Pancreas (tissue), 10 donors: ENCODE measurements at regions not wholly inside any gene's neighbourhood (a gene's known extent, or its start where the extent isn't known, plus 50 kb on each side); places are given as distances from the start of the nearest gene placed in this dataset.

Experiments
- ATAC-seq, 4 donors: fragments of 200-7000 bp; cut with Tn5 transposase; one replicate each; pipeline versions ENCODE4 v1.8.0 to v1.9.1; 2020; ENCODE audit warnings: mild to moderate bottlenecking in 4 of 4, moderate library complexity in 4 of 4
- DNase-seq, 6 donors: peaks; one replicate each; pipeline ENCODE4 v3.0.0-alpha.2; 2020
- FAIRE-seq: peaks from 2 replicates; lab custom pipeline; 2012; peaks lifted over from hg19 to GRCh38; lab: Jason Lieb, UNC
- H3K27ac ChIP-seq, 4 donors: fragments of 200-600 bp; sonication (generic); 1 replicate in 3 of 4; 2 replicates in 1 of 4; pipeline versions ENCODE4 v1.5.0 to v1.8.0; 2020
- H3K27me3 ChIP-seq, 4 donors: fragments of 200-600 bp; one replicate each; pipeline ENCODE4 v1.8.0; 2021
- H3K36me3 ChIP-seq, 3 donors: fragments of 200-600 bp; sonication (generic) in 1 of 3; one replicate each; pipeline versions ENCODE4 v1.5.0 to v1.8.0; 2020 to 2021
- H3K4me1 ChIP-seq, 3 donors: fragments of 200-600 bp; one replicate each; pipeline ENCODE4 v1.8.0; 2021
- H3K4me3 ChIP-seq, 4 donors: fragments of 200-600 bp; sonication (generic) in 2 of 4; one replicate each; pipeline versions ENCODE4 v1.5.0 to v1.8.0; 2020 to 2021
- H3K9me3 ChIP-seq, 4 donors: fragments of 200-600 bp; one replicate each; pipeline ENCODE4 v1.8.0; 2021
- CTCF ChIP-seq, 4 donors: fragments of 200-600 bp; sonication (generic) in 3 of 4; IDR thresholded peaks; one replicate each; pipeline versions ENCODE4 v1.5.0 to v1.8.0; 2021; ENCODE audit warnings: antibody characterized with exemption in 4 of 4
- WGBS, 2 donors: extraction: QIAGEN DNeasy Blood & Tissue Kit; methylation state at CpG; one replicate each; pipeline ENCODE4 v1.1.7; 2013; 5-methylcytosine and 5-hydroxymethylcytosine counted together
- intact Hi-C, 3 donors: fragments of 100-400 bp; cut with DNase I; formaldehyde crosslinking; loops; one replicate each; pipeline versions ENCODE4 v1.11.1 to v1.14.2; 2022
- donor health status: healthy with polysubstance abuse.
- donor health status: DM: no; HTN: no; CAD: no; lungs with moderate emphysema.
- donor health status: DM: no; HTN: no; CAD: no.
- donor health status: control.
- donor health status: control.
- donor health status: Bipolar disorder and iron deficiency.
- donor health status: DM: yes; HTN: yes; CAD: no.
- donor health status: DM: no; HTN: no; CAD: no.
- donor health status: DM: no; HTN: no; CAD: no.
- donor health status: DM: yes; HTN: yes; CAD: no.

DNA sequence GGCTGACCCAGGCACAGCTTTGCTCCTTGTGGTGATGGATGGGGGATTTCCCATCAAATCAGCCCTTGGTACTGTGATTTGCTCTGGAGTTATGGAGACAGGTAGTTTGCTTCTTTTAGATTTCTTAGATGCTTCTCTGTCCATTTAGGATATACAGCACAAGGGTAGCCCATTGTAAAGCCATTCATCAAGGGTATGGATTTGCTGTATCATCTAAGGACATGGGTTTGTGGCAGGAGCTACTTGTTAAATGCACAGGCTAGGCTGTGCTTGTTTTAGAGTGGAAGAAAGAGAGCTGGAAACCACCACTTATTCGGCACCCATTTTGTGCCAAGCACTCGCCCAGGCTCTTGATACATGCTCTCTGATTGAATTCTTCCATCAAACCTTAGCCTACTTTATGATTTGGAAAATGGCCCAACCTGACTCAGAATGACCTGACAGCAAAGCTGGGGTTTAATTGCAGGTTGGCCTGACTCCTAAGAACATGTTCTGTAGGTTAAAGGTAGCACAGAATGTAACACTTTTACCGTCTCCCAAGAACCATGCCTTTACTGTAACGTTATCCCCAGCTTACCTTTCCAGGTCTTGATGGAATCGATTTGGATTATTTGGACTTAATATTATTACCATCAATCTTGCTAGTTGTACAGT, 168.0 kb downstream of the SNX10 start:
- Histone ChIP-seq H3K4me1 (peaks cover 12 to 21% (median 14%) of the 10 kb centered on the region in 3 donors), H3K27ac (peak overlapping the region in 3 of 4 donors; percentile 13 to 53 (median 45)), H3K4me3 (no peak overlapping the region), H3K9me3 (no peaks in the 10 kb centered on the region), H3K36me3 (no peaks in the 10 kb centered on the region), H3K27me3 (no peaks in the 10 kb centered on the region)
- 17 to 28% methylated on average over 5 of the region's 5 CpGs for WGBS, 2 donors
- FAIRE-seq, result no peak
- ATAC-seq, result peak; percentile 24 to 56 (median 33)
- TF ChIP-seq CTCF (IDR thresholded peaks at IDR 0.05), result no peak
- no peak for DNase-seq
- intact Hi-C loops, result no loop called here

GRCh38 chr7:26460351-26461085, 168.9 kb downstream of the SNX10 start:
- WGBS, 2 donors, result 42 to 45% methylated on average over 4 of the region's 4 CpGs
- DNase-seq (peak in 3 of 6 donors; percentile 24 to 48 (median 47)), ATAC-seq (peak; percentile 86 to 91 (median 89))

DNA sequence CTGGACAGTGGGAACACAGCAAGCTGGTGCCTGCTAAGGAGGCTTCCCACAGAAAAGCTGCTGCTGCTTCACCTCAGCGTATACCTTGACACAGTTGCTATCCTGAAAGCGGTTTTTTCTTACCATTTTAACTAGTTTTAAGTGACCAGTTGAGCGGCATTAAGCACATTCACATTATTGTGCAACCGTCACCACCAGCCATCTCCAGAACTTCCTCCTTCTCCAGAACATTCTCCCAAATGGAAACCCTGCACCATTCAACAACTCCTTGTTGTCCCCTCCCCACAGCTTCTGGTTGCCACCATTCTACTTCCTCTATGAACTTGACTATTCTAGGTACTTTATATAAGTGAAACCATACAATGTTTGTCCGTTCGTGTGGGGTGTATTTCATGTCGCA, 169.9 kb downstream of the SNX10 start:
- no peak for TF ChIP-seq CTCF (IDR thresholded peaks at IDR 0.05)
- intact Hi-C loops, result no loop called here
- H3K4me1 ChIP-seq, result peaks cover 12 to 21% (median 14%) of the 10 kb centered on the region in 3 donors
- H3K27me3 ChIP-seq, result no peaks in the 10 kb centered on the region
- FAIRE-seq (no peak), DNase-seq (no peak), ATAC-seq (no peak)
- no peak overlapping the region for H3K4me3 ChIP-seq
- H3K27ac ChIP-seq, result no peak overlapping the region
- H3K36me3 ChIP-seq, result no peaks in the 10 kb centered on the region
- WGBS, 2 donors, result 96 to 99% methylated on average over 7 of the region's 7 CpGs
- no peaks in the 10 kb centered on the region for H3K9me3 ChIP-seq

More at GRCh38 chr7:26460351-26461085, 168.9 kb downstream of the SNX10 start:
- FAIRE-seq, result no peak
- no peak overlapping the region for H3K4me3 ChIP-seq
- TF ChIP-seq CTCF (IDR thresholded peaks at IDR 0.05), result no peak
- H3K9me3 ChIP-seq, result no peaks in the 10 kb centered on the region
- no peaks in the 10 kb centered on the region for H3K36me3 ChIP-seq
- no peaks in the 10 kb centered on the region for H3K27me3 ChIP-seq
- intact Hi-C loops, result no loop called here
- peaks cover 12 to 21% (median 14%) of the 10 kb centered on the region in 3 donors for H3K4me1 ChIP-seq
- peak overlapping the region in 2 of 4 donors; percentile 45 to 53 for H3K27ac ChIP-seq

DNA sequence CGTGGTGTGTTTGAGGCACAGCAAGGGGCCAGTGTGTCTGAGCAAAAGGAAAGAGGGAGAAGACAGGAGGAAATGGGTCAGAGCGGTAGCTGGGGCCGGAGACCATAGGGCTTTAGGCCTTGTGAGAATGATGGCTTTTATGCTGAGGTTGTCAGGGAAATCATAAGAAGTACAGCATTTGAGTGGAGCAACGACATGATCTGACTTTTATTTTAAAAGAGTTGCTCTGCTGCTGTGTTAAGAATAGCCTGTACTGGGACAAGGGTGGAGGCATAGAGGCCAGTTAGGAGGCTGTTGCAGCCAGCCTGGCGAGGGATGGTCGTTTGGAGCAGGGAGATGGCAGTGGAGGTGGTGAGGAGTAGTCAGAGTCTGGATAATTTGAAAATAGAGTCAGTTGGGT, 174.3 kb downstream of the SNX10 start:
- H3K27me3 ChIP-seq, result no peaks in the 10 kb centered on the region
- intact Hi-C loops, result no loop called here
- FAIRE-seq, result no peak
- H3K36me3 ChIP-seq, result no peaks in the 10 kb centered on the region
- 90 to 91% methylated on average over 6 of the region's 6 CpGs for WGBS, 2 donors
- H3K4me3 ChIP-seq, result no peak overlapping the region
- no peaks in the 10 kb centered on the region for H3K9me3 ChIP-seq
- peaks cover 0 to 5% (median 0%) of the 10 kb centered on the region in 3 donors for H3K4me1 ChIP-seq
- no peak for ATAC-seq
- no peak overlapping the region for H3K27ac ChIP-seq
- TF ChIP-seq CTCF (IDR thresholded peaks at IDR 0.05), result no peak
- no peak for DNase-seq

- FAIRE-seq, result no peak
- no peak for TF ChIP-seq CTCF (IDR thresholded peaks at IDR 0.05)
- DNase-seq, result no peak
- Histone ChIP-seq H3K27ac (no peak overlapping the region), H3K27me3 (no peaks in the 10 kb centered on the region), H3K36me3 (no peaks in the 10 kb centered on the region), H3K4me3 (no peak overlapping the region), H3K9me3 (no peaks in the 10 kb centered on the region), H3K4me1 (no peaks in the 10 kb centered on the region)
- no peak for ATAC-seq
- 90% methylated on average over 8 of the region's 8 CpGs for WGBS, 2 donors
- intact Hi-C loops, result no loop called here
These were observed 175.4 kb downstream of the SNX10 start for GRCh38 chr7:26467104-26467503.
